GM18498 (cell line): ENCODE measurements at regions not wholly inside any gene's neighbourhood (a gene's known extent, or its start where the extent isn't known, plus 50 kb on each side); places are given as distances from the start of the nearest gene placed in this dataset.
"Not testable (repeated sequence)": the region's sequence is repeated elsewhere in the genome, so short reads cannot be mapped to it uniquely, and the experiment has no call there.

Source experiments
- ATAC-seq: cut with Tn5 transposase; IDR thresholded peaks from one replicate; pipeline ENCODE4 v1.9.1; 2021; ENCODE audit warnings: mild to moderate bottlenecking, moderate library complexity; ENCODE audit not compliant: unreplicated experiment

DNA sequence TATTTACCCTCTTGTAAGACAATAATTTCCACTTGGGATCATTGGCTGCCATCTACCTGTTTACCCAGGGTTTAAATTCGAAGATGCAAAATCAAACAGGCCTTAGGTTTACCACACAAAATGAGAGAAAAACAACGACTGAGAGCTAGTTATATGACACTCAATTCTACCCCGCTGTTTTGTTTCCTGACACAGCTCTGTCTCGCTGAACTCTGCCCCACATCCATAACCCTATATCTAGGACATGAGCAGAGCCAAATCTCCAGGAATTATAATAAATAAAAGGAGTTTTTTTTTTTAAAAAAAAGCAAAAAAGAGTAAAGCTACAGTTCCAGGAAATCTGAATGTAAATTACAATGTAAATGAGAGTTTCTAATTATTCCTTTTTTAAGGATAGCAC, 165.4 kb upstream of the NR2F2 start:
- ATAC-seq: no peak

DNA sequence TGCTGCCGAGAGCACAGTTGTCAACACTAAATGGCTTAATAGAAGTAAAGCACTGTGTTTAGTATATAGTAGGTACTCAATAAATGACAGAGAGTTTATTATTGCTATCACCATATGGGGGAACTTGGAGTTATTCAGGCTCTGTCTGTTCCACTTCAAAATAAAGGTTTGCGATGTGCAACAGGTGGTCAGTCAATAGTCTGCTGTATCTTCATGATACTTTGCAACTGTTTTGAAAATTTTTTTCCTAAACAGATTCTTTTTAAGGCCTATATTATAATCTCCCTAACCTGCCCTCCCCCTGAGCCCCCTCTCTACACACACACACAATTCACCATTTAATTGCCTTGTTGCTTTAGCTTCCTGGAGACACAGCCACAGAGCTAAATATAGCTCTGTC, 164.7 kb upstream of the NR2F2 start:
- no peak for ATAC-seq

DNA sequence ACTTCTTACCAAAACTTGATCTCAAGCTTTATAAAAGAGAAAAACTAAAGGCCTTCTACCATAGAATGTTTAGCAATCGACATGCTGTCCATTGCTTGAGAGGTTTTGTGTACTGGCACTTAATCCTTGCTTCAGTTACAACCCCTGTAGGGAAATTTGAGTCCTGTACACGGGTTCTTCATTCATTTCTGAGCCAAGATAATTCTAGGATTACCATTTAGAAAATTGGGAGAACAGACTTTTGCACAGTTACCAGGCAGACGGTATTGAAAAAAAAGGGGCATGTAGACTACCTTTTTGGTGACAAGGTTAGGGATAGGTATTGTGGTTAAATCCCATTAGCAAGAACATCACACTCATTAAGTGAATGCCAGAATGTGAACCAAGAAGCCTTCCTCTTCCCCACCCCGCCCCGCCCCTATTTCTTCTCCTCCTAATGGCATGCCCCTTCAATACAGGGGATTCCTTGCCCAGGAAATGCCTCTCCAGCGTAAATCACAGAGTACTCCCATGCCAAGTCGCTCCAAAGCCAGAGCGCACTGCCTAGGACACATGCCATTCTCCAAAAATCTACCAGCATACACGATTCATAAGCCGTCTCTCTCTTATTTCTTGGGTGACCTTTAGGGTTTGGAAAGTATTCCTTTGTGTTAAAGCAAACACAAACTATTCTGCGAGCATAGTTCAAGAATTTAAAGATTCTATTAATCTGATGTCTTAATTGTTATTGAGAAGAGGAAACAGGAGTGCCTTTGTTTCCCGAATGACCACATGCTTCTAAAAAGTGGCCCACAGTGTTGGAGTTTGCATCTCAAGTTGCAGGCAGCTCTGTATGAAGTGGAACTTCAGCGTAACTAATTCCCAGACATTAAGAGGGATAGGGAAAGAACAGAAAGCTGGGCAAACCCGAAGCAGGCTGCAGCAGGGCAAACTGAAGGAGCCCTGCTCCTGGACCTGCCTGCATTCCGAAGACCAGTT, 164.0 kb upstream of the NR2F2 start:
- ATAC-seq: no peak

DNA sequence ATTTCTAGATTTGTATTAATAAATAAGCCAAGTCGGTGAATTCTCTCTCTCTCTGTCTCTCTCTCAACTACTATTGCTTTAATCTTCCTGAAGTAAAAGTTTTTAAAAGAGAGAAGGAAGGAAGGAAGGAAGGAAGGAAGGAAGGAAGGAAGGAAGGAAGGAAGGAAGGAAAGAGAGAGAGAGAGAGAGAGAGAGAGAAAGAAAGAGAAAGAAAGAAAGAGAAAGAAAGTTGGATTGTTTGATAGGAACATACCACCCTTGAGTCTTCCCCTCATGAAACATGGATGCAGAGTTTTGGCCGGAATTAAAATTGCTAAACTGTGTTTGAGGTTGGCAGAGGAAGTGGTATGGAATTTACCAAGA, 159.9 kb upstream of the NR2F2 start:
- not testable (repeated sequence) for ATAC-seq

DNA sequence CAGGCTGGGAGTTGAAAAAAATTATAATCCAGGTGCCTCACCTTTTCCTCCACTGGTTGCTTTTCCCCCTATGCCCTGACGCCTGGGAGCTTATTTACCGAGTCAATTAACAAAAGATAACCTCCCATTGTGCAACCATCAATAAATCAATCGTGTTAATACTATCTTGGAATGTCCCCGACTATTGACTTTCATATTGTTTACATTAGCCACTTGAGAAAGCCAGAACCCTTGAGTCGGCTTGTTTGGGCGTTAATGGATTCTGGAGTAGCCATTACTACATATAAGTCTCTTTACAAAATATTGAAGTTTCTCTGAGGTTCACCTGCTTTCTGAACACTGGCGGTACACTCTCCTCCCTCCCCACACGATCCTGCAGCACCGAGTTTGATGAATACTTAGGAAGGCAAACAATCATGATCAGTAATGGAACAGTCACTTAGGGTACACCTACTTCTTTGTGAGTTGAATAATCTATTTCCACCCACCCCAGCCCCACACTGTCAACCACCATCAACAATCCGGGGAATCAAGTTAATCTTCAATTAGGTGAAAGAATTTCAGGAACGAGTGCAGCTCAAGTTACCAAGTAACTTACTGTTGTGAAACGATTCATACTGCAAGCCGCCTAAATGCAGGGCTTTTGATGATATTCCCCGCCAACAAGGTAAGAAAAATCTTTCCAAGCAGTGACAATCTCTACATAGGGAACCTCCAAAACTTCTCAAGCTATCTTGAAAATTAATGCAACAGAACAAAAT, 159.3 kb upstream of the NR2F2 start:
- ATAC-seq: no peak

DNA sequence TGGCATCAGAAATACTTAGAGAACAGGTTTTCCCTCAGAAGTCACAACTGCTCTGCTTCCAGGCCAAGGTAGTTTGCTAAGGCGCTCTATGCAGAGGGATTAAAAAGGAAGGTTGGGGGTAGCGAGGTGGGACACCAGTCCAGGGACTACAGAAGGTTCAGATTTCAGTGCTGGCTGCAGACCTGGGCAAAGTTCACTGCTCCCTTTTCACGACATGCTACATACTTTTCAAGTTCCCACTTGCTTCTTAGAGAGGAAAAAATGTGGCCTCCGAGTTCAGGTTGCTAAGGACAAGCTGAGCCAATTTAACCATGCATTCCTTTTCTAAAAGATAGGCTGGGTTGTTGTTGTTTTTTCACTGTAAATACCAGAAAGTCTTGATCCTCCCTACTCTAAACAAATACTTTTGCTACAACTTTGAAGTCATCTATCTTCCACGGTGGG, 158.6 kb upstream of the NR2F2 start:
- ATAC-seq: no peak

DNA sequence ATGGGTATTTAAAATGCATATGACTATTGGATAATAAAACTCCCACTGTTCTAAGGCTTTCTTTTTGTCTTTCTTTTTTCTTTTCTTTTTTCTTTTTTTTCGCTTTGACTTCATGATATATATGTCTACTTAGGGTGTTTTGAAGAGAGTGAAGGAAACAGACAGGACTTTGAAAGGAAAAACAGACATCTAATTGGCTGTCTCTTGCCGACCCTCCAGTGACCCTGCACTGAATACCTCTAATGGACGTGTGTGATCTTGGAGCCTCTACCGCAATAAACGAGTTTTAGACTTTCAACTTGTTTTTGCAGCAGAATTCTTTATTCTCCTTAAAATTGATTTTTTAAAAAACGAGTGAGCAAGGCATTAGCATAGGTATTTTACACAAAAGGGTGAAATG, 158.1 kb upstream of the NR2F2 start:
- no peak for ATAC-seq

DNA sequence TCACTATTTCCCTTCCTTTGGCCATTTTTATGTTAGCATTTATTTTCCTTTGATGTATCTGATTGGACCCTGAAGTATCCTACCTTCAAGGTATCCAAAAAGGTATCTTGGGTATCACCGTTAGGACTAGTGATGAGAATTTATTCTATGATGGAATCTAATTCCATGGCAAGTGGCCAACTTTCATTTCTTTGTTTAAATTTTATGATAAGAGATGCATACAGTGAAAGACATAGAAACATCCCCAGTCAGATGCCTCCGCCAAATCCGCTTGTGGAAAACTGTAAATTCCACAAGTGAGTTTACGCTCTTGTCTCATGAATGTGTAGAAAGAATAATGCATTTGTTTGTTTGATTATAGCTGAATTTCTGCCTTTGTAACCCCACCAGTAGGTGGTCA, 153.7 kb upstream of the NR2F2 start:
- no peak for ATAC-seq

DNA sequence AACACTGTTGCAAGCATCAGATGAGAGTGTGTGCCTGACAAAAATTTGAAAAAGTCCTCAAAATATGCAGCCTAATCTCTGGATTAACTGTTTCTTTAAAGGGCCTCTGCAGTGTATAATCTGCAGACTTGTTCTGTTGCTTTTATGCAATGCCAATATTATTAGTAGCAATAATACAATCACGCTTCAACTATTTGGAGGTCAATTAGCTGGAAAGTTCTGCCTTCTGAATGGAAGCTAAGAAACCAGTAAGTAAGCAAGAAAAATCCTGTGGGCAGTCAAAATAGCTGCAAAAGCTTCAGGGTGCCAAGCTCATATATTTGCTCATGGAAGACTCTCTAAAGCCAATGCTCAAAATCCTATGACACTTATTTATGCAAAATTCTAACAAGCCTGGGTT, 153.2 kb upstream of the NR2F2 start:
- no peak for ATAC-seq

DNA sequence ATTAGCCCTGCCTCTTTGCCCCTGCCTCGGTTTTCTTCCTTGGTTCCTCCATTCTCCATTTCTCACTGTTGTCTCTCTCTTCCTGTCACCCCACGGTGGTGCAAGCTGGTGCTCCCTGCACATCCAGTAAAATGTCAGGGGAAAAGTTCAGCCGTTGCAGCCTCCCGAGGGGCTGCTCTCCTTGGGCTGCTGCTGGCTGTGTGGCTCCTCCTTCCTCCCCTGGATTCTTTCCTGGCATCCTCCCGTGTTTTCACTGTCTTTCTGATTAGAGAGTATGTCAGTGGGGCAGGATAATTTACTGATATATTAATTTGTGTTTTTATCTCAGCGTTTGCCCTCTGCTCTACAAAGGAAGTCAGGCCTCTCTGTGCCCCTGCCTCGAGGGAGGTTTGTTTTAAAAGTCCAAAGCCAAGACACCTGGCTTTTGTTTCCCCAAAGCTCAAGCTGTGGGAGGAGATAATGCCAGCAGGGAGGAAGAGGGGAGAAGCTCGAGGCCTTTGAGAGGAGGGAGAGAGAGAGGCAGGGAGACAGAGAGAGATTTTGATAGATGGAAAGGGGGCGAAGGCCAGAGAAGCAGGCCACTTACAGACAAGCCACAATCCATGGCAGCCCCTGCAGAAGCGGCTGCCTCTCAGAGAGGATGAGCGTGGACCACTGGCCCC, 150.3 kb upstream of the NR2F2 start:
- no peak for ATAC-seq

DNA sequence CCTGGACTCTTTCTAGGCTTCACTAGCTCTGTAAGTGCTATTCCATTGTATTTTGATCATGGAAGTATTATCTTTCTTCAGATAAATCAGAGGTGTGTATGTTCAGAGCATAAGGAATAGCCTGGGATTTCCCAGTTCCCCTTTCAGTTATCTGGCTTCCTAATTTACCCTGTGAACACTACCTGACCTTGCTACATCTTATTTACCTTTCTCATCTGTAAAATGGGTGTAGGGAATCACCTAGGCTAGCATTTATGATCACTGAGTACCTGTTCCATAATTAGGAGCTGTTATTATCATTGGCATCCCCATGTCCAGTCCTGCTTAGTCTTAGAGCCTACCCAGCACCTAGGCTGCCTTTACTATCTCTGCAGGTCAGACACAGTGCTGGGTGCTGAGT, 149.3 kb upstream of the NR2F2 start:
- ATAC-seq: no peak

DNA sequence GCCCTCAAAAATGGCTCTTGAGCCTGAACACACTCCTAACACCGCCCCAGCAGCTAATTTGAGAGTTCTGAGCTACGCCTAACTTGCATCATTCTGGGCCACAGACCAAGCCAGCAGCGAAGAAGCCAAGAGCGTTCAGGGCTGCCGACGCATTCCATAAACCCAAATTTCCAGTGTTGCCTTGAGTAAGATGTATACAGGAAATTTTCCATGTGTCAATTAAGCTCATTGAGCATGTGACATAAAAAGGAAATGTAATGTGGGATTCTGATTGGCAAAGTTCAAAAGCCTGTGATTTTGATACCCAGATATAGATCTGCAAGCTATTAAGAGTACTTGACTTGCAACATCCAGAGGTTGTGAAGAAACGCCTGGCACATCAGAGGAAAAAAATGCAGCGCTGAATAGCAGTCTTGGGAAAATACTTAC, 148.6 kb upstream of the NR2F2 start:
- no peak for ATAC-seq

DNA sequence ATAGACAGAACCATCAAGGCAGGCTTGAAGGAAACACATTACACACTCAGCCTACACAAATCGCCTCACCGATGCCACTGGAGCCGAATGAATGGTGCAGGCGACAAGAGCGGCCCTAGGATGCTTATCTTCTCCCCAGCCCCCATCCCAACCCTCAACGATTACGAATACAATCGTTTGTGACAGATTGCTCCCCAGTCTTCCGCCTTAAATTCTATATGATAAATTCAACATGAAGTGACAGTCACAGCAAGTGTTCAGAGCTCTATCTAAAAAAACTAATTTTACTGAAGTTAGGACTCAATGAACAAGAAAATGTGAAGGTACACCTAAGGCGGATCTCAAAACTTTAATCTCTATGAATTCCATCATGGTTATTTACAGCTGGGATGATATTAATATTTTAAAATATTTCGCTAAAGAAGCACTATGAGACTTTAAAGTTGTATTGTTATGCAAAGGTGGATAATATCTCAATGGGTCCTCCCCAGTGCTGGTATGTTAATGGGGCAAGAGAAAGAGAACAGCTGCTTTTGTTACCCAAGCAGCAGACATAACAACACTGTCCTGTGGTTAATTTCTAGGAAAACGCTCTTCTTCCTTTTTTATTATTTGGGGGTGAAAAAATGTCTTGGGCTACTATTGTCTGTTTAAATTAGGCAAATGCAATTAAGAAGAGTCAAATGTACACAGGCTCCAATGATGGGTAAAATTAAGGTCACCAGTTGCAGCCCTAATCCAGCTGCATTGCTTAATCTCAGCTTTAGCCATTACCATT, 147.6 kb upstream of the NR2F2 start:
- no peak for ATAC-seq

DNA sequence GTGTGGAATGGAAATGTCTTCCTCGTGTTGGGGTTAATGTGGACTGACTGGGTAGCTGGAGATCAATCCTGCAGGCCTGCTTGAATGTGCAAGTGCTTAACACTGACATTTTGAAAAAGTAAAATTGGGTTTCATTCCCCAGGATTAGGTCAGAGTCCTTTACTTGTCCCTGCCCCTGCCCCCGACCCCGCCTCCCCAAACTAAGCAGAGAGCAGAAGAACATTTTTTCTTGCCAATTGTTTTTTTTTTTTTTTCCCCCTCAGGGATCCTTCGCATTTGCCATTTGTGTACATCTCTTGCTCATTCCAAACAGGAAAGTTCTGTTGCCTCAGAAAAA, 147.0 kb upstream of the NR2F2 start:
- ATAC-seq: no peak

DNA sequence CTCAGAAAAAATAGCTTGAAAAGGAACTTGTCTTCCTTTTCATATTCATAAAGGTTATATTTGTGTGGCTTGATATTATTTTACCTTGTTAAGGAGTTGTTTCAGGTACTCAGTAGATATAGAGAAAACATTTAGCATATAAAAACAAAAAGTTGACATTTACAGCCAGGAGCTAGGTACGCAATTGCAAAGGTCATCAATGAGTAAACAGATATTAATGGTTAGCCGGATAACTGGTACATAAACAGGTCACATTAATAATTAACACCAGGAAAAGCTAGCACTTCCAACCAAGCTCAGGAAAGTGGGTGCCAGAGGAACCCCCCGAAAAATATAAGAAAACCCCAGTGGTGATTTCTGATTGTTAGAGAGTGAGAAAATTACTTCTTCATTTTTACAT, 146.6 kb upstream of the NR2F2 start:
- ATAC-seq: no peak

DNA sequence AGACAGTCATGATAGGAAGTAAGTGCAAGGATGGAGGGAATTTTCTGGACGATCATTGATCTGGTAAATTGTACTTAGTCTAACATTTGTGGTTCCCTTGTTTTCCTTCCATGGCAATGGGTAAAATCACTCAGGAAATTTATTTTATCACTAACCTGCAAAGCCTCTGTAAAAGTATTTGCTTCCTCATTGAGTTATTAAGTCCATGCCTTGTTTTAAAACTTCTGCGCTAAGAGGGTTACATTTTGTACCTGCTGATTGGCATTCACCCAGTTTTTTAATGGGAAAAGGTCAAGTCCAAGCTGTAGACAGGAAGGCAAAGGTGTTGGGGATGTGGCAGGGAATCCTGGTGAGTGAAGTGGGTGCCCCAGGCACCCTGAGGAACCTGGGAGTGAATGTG, 146.2 kb upstream of the NR2F2 start:
- ATAC-seq: no peak

DNA sequence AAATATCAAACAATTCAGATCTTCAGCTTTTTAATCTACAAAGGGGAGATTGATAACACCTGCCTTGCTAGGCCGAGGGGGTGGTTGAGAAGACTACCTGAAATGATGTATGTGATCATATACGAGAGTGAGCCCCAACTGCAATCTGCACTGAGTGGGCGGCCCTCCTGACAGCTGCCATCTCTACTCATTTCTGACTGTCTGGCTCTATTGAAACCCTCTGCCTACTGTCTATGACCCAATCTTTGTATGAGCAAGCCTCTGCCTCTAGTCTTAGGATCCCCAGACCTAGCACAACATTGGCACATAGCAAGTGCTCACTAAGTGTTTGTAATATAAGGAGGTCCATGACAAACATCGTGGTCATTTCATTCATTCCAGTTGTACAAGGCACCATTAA, 144.4 kb upstream of the NR2F2 start:
- no peak for ATAC-seq

DNA sequence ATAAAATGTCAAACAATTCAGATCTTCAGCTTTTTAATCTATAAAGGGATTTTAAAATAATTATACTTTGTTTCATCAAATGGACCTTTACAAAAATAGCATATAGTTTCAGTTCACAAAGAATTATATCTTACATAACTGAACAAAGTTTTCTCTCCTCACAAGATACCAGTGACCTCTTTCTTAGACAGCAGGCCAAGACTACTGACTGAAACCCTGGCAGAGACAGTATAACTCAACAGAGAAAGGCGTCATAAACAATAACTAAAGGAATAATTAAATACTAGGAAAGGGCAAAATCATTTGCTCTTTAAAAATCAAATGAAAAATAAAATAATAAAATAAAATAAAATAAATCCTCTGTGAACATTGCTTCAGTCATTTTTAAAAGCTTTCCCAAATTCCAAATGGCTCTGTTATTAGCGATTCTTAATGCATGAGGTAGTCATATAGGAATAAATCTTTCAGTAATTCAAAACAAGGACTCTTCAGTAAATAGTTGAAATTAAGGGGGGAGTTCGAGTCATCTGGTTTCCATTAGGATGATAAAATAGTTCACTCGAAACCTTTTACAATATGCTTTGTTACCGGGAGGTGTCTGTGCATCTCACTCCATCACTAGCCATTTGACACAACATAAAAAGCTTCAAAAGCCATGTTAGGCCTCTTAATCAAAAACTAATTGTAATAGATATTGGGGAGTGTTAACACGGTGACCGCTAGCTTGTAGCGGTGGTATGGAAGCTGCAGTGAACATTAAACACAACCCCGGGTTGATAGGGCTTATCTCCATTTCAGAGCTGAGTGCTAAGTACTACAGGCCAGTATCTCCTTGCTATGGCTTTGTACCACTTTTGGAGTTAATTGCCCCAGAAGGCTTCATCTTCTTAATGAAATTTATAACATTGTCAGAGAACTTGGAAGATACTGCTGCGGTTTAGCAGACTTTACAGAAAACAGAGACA, 142.9 kb upstream of the NR2F2 start:
- ATAC-seq: no peak

DNA sequence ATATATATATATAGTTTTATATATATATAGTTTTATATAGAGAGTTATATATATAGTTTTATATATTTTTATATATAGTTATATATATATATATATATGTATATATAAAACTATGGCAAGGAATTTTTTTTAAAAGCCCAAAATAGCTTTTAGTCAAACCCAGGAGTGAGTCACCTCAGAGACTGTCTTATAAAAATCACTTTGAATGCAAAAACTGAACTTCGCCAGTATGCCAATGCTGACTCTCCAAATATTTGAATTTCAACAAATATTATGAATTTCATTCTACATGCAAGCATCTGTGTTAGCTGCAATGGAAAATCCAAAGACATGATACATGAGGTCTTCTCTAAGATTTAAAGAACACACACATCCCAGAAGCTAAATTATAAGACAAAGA, 132.8 kb upstream of the NR2F2 start:
- no peak for ATAC-seq

DNA sequence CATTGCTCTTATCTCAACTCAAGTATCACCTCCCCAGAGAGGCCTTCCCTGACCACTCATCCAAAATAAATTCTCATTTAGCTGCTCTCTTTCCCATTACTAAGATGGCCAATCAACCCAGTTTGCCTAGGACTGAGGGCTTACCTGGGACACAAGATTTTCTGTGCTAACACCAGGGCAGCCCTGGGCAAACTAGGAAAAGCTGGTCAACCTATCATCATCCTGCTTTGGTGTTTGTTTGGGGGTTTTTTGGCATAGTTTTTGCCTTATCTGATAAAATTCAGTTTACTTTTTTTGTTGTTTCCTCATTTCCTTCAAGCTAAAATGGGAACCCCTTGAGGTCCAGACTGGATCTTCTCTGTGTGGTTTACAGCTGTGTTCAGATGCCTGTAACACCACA, 131.4 kb upstream of the NR2F2 start:
- no peak for ATAC-seq
